VCaP (cell line): ENCODE measurements at regions not wholly inside any gene's neighbourhood (a gene's known extent, or its start where the extent isn't known, plus 50 kb on each side); places are given as distances from the start of the nearest gene placed in this dataset.

ENCODE experiments used
- H3K27ac ChIP-seq: fragments of 450-650 bp; 2 replicates; pipeline ENCODE4 v1.5.1; 2017
- CTCF ChIP-seq: fragments of 450-650 bp; conservative IDR thresholded peaks from 2 replicates; pipeline ENCODE4 v1.5.1; 2017; ENCODE audit warnings: mild to moderate bottlenecking, moderate library complexity

GRCh38 chr1:218887141-218887925, 286.3 kb upstream of the LYPLAL1 start:
- H3K27ac ChIP-seq: no peak overlapping the region
- TF ChIP-seq CTCF: no peak

- no peak for TF ChIP-seq CTCF
- no peak overlapping the region for H3K27ac ChIP-seq
These were observed 283.2 kb upstream of the LYPLAL1 start for GRCh38 chr1:218890451-218890850.

GRCh38 chr1:218891577-218891976, 282.1 kb upstream of the LYPLAL1 start:
- no peak for TF ChIP-seq CTCF
- no peak overlapping the region for H3K27ac ChIP-seq

GRCh38 chr1:218895064-218895587, 278.6 kb upstream of the LYPLAL1 start:
- H3K27ac ChIP-seq: no peak overlapping the region
- no peak for TF ChIP-seq CTCF

DNA sequence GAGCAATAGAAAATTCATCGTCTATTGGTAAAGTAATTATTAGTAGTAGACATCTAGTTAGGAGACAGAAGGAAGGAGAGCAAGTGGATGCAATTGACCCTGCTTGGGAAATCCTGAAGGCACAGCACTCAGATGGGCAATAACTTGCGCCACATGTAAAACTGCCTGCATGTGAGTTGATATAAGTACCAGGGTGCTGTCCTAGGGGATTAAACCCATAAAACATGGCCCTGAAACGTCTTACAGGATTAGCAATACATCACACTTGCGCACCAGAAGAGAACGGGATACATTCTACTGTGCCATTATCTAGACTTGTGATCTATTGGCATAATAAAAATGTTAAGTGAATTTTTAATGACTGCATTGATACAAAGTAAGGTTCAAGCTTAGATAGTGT, 277.5 kb upstream of the LYPLAL1 start:
- H3K27ac ChIP-seq: no peak overlapping the region
- TF ChIP-seq CTCF: no peak

DNA sequence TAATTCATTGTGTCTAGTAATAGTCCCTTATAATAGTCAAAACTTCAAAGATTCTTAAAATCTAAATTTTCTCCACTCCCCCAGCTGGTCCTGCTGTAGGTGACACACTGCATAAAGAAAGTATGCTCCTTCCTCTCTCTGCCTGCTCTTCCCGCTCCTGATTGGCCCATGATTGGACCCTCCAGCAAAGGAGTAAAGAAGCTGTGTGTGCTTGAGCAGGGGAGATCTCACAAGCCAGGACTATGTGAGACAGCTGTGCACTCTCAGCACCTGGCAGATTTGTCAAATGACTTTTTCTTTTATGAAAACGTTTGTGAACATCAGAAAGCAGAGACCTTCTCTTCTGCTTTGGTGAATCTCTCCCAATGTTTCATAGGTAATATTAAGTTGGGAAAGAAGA, 274.8 kb upstream of the LYPLAL1 start:
- H3K27ac ChIP-seq: no peak overlapping the region
- no peak for TF ChIP-seq CTCF

DNA sequence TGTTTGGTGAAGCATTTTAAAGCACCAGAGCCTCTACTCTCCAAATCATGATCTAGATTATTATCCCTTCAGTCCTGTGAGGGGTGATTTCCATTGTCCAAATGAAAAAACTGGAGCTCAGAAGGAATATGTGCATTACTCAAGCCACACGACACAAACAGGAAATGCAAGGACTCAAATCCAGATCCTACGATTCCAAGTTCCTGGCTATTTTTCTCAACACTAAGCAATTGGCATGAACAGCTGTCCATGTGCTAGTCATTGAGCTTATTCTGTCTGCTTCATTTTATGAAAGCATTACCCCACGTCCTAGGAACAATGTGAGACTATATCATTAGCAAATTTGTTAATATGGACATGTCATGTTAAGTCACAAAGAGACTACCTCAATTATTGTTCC, 273.1 kb upstream of the LYPLAL1 start:
- H3K27ac ChIP-seq: no peak overlapping the region
- no peak for TF ChIP-seq CTCF
